SK-N-SH (cell line): ENCODE measurements at regions not wholly inside any gene's neighbourhood (a gene's known extent, or its start where the extent isn't known, plus 50 kb on each side); places are given as distances from the start of the nearest gene placed in this dataset.

Experiments used
- CTCF ChIP-seq: fragments of 200-600 bp; sonication (generic); IDR thresholded peaks from 2 replicates; pipeline ENCODE4 v1.6.1; 2017; ENCODE audit warnings: antibody characterized with exemption, mild to moderate bottlenecking, moderate library complexity
- JUND ChIP-seq: IDR thresholded peaks from 2 replicates; pipeline ENCODE4 v1.4.0; 2012
- POLR2AphosphoS5 ChIP-seq: IDR thresholded peaks from 2 replicates; pipeline ENCODE4 v1.6.1; 2012; ENCODE audit warnings: low read depth, low read length
- RAD21 ChIP-seq: IDR thresholded peaks from 2 replicates; pipeline ENCODE4 v1.6.1; 2012; ENCODE audit warnings: mild to moderate bottlenecking, low read length

- TF ChIP-seq POLR2AphosphoS5 (no peak), CTCF (no peak), JUND (no peak), RAD21 (no peak)
These were observed 204.3 kb downstream of the FSIP2 start for GRCh38 chr2:185942855-185943254.
